ENCODE measurements at regions not wholly inside any gene's neighbourhood (a gene's known extent, or its start where the extent isn't known, plus 50 kb on each side); places are given as distances from the start of the nearest gene placed in this dataset.

DNA sequence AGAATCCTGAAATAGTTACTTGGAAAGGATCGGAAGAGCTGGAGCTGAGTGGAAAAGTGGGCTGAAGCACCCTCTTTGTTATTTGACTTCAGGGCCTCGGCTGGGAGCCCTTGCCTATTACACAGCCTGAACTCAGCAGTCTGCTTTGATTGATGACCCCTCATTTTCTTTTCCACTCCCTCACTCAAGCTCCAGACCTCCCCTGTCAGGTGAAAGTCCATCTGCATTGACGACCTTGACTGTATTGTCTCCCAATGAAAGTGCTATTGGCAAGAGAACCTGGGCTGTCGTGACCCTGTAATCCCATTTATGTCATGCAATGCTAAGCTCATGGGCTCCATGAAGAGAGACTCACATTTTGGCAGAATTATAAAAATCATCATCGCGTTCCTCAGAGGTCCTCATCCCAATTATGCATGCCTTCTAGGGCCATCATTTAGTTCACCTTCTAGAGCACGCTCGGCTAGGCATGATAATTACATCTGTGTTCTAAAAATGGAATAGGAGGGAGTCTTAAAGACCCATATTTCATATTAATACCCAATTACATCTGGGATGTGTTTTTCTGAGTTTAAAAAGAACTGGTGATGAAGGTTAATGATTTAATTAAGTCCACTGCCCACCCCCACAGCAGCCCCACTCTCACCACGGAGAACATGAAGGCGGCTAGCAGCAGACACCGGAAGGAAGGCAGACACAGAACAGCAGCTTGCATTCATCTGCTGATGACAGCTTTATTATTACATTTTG is 472.5 kb downstream of the PID1 start:
- H2BK12ac ChIP-seq (ENCODE audit: low read length) = no peak overlapping the region
- H3K18ac ChIP-seq (ENCODE audit: low read length) = no peak overlapping the region
- no peak overlapping the region for H3K4me2 ChIP-seq (ENCODE audit: insufficient read depth, low read length, poor library complexity, severe bottlenecking)
- WGBS, 2 donors (ENCODE audit: extremely low coverage in 2 of 2, insufficient read length in 2 of 2, insufficient replicate concordance in 1 of 2) = no CpG with 5 or more reads among the region's 11 CpGs
- H3K4me3 ChIP-seq (ENCODE audit: low read length in 2 of 2) = no peak overlapping the region
- no peak overlapping the region for H4K8ac ChIP-seq (ENCODE audit: low read depth, low read length)
- no peak overlapping the region for H3K23ac ChIP-seq (ENCODE audit: low read depth, low read length, poor library complexity)
- H3K79me1 ChIP-seq (ENCODE audit: low read depth, low read length) = no peaks in the 10 kb centered on the region
- no peak overlapping the region for H2AFZ ChIP-seq (ENCODE audit: low read length)
- H3K36me3 ChIP-seq (replicated peaks in 1 of 2; ENCODE audit: control insufficient read depth in 2 of 2, insufficient read depth in 2 of 2, low read length in 2 of 2) = no peaks in the 10 kb centered on the region
- H3K9ac ChIP-seq (ENCODE audit: low read depth, low read length, poor library complexity) = no peak overlapping the region
- no peaks in the 10 kb centered on the region for H3K9me3 ChIP-seq (replicated peaks in 1 of 2; ENCODE audit: control insufficient read depth in 2 of 2, insufficient read depth in 1 of 2, low read depth in 1 of 2, low read length in 2 of 2)
- no peak overlapping the region for H4K91ac ChIP-seq (ENCODE audit: low read depth, low read length, poor library complexity)
- no peak overlapping the region for H3K27ac ChIP-seq (replicated peaks; ENCODE audit: low read length)
- no peak overlapping the region for H2AK5ac ChIP-seq (ENCODE audit: low read depth, low read length)
- H3K27me3 ChIP-seq (ENCODE audit: control insufficient read depth in 3 of 3, insufficient read depth in 3 of 3, low read depth in 1 of 3, low read length in 3 of 3) = no peaks in the 10 kb centered on the region
- no peak overlapping the region for H2BK15ac ChIP-seq (ENCODE audit: low read length)
- no peak overlapping the region for H2BK120ac ChIP-seq (ENCODE audit: low read depth, low read length)
- no peak overlapping the region for H3K4ac ChIP-seq (ENCODE audit: low read length)
- no peak for DNase-seq (ENCODE audit: low spot score)
- no peak overlapping the region for H3K14ac ChIP-seq (ENCODE audit: low read length)
- no peaks in the 10 kb centered on the region for H3K4me1 ChIP-seq (ENCODE audit: control insufficient read depth in 2 of 2, insufficient read depth in 1 of 2, low read depth in 1 of 2, low read length in 2 of 2)
- H2BK5ac ChIP-seq (ENCODE audit: low read length) = no peak overlapping the region

DNA sequence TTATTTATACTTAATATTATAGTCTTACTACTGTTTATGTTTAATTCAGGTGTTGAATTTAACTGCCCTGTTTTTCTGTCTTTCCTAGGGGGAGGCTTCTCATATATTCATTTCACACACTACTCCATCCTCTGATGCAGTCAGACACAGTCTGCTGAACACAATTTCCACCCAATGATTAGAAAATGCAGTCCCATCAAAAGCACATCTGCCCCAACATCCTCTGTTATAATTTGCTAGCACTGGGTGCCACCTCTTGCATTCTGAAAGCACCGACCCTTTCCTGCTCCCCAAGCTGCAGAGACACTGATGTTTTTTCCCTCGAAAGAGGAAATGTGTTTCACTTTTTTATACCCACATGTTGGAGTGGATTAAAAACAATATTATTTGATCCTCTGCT is 474.7 kb downstream of the PID1 start:
- Histone ChIP-seq H2AFZ (ENCODE audit: low read length) (no peak overlapping the region), H3K79me1 (ENCODE audit: low read depth, low read length) (no peaks in the 10 kb centered on the region), H4K91ac (ENCODE audit: low read depth, low read length, poor library complexity) (no peak overlapping the region), H2BK5ac (ENCODE audit: low read length) (no peak overlapping the region), H3K36me3 (replicated peaks in 1 of 2; ENCODE audit: control insufficient read depth in 2 of 2, insufficient read depth in 2 of 2, low read length in 2 of 2) (no peaks in the 10 kb centered on the region), H3K18ac (ENCODE audit: low read length) (no peak overlapping the region), H3K9me3 (replicated peaks in 1 of 2; ENCODE audit: control insufficient read depth in 2 of 2, insufficient read depth in 1 of 2, low read depth in 1 of 2, low read length in 2 of 2) (no peaks in the 10 kb centered on the region), H3K23ac (ENCODE audit: low read depth, low read length, poor library complexity) (no peak overlapping the region), H3K4ac (ENCODE audit: low read length) (no peak overlapping the region), H3K4me1 (ENCODE audit: control insufficient read depth in 2 of 2, insufficient read depth in 1 of 2, low read depth in 1 of 2, low read length in 2 of 2) (no peaks in the 10 kb centered on the region), H3K27ac (replicated peaks; ENCODE audit: low read length) (no peak overlapping the region), H4K8ac (ENCODE audit: low read depth, low read length) (no peak overlapping the region), H2AK5ac (ENCODE audit: low read depth, low read length) (no peak overlapping the region), H2BK120ac (ENCODE audit: low read depth, low read length) (no peak overlapping the region), H3K14ac (ENCODE audit: low read length) (no peak overlapping the region), H2BK12ac (ENCODE audit: low read length) (no peak overlapping the region), H3K27me3 (ENCODE audit: control insufficient read depth in 3 of 3, insufficient read depth in 3 of 3, low read depth in 1 of 3, low read length in 3 of 3) (no peaks in the 10 kb centered on the region), H3K4me2 (ENCODE audit: insufficient read depth, low read length, poor library complexity, severe bottlenecking) (no peak overlapping the region), H3K4me3 (ENCODE audit: low read length in 2 of 2) (no peak overlapping the region), H3K9ac (ENCODE audit: low read depth, low read length, poor library complexity) (no peak overlapping the region), H2BK15ac (ENCODE audit: low read length) (no peak overlapping the region)
- WGBS, 2 donors (ENCODE audit: extremely low coverage in 2 of 2, insufficient read length in 2 of 2, insufficient replicate concordance in 1 of 2) = no CpG with 5 or more reads among the region's 2 CpGs
- DNase-seq (ENCODE audit: low spot score) = no peak

DNA sequence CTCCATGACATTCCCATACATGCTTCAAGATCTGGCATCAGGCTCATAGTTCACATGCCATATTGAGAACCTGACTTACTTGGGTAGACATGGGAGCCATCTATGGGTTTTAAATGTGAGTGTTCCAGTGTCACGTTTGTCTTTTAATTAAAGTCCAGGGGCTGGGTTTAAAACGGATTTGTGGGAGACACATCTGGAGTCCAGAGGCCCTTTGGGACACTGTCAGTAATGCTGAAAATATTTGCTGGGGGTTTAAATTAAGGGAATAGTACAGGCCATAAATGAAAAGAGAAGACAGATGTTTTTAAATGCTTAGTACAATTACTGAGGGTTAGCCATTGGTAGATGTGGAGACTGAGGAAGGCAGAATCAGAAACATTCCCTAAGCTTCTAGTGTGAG is 478.0 kb downstream of the PID1 start:
- no CpG with 5 or more reads among the region's 2 CpGs for WGBS, 2 donors (ENCODE audit: extremely low coverage in 2 of 2, insufficient read length in 2 of 2, insufficient replicate concordance in 1 of 2)
- Histone ChIP-seq H3K14ac (ENCODE audit: low read length) (no peak overlapping the region), H2BK15ac (ENCODE audit: low read length) (no peak overlapping the region), H3K27ac (replicated peaks; ENCODE audit: low read length) (no peak overlapping the region), H3K36me3 (replicated peaks in 1 of 2; ENCODE audit: control insufficient read depth in 2 of 2, insufficient read depth in 2 of 2, low read length in 2 of 2) (no peaks in the 10 kb centered on the region), H3K9me3 (replicated peaks in 1 of 2; ENCODE audit: control insufficient read depth in 2 of 2, insufficient read depth in 1 of 2, low read depth in 1 of 2, low read length in 2 of 2) (no peaks in the 10 kb centered on the region), H3K4me1 (ENCODE audit: control insufficient read depth in 2 of 2, insufficient read depth in 1 of 2, low read depth in 1 of 2, low read length in 2 of 2) (no peaks in the 10 kb centered on the region), H3K9ac (ENCODE audit: low read depth, low read length, poor library complexity) (no peak overlapping the region), H2BK120ac (ENCODE audit: low read depth, low read length) (no peak overlapping the region), H3K27me3 (ENCODE audit: control insufficient read depth in 3 of 3, insufficient read depth in 3 of 3, low read depth in 1 of 3, low read length in 3 of 3) (no peaks in the 10 kb centered on the region), H3K4ac (ENCODE audit: low read length) (no peak overlapping the region), H3K79me1 (ENCODE audit: low read depth, low read length) (no peaks in the 10 kb centered on the region), H3K4me3 (ENCODE audit: low read length in 2 of 2) (no peak overlapping the region), H2BK12ac (ENCODE audit: low read length) (no peak overlapping the region), H3K18ac (ENCODE audit: low read length) (no peak overlapping the region), H2BK5ac (ENCODE audit: low read length) (no peak overlapping the region), H3K4me2 (ENCODE audit: insufficient read depth, low read length, poor library complexity, severe bottlenecking) (no peak overlapping the region), H2AFZ (ENCODE audit: low read length) (no peak overlapping the region), H4K8ac (ENCODE audit: low read depth, low read length) (no peak overlapping the region), H2AK5ac (ENCODE audit: low read depth, low read length) (no peak overlapping the region), H3K23ac (ENCODE audit: low read depth, low read length, poor library complexity) (no peak overlapping the region), H4K91ac (ENCODE audit: low read depth, low read length, poor library complexity) (no peak overlapping the region)
- no peak for DNase-seq (ENCODE audit: low spot score)

DNA sequence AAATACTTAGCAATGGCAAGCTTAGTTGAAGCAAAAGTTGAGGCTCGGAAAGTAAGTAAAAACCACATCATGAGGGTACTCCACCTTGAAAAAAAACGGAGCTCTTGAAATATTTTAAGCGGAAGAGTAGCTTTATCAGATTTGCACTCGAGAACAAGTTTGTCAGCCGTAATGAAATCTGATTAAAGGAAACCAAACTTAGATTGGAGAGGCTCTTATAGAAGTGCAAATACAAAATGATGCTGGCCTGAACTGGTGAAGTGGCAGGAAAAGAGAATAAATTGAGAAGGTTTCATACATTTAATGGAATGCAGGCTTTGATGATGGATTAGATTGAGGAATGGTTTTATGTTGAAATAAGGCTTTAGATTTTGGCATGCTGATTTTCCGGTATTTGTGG is 484.2 kb downstream of the PID1 start:
- no peak overlapping the region for H2BK5ac ChIP-seq (ENCODE audit: low read length)
- no peak overlapping the region for H2AK5ac ChIP-seq (ENCODE audit: low read depth, low read length)
- H4K8ac ChIP-seq (ENCODE audit: low read depth, low read length) = no peak overlapping the region
- H3K79me1 ChIP-seq (ENCODE audit: low read depth, low read length) = no peaks in the 10 kb centered on the region
- H3K9ac ChIP-seq (ENCODE audit: low read depth, low read length, poor library complexity) = no peak overlapping the region
- H3K9me3 ChIP-seq (replicated peaks in 1 of 2; ENCODE audit: control insufficient read depth in 2 of 2, insufficient read depth in 1 of 2, low read depth in 1 of 2, low read length in 2 of 2) = no peaks in the 10 kb centered on the region
- H3K27ac ChIP-seq (replicated peaks; ENCODE audit: low read length) = no peak overlapping the region
- no peak overlapping the region for H3K4ac ChIP-seq (ENCODE audit: low read length)
- no peak overlapping the region for H2BK15ac ChIP-seq (ENCODE audit: low read length)
- no peak for DNase-seq (ENCODE audit: low spot score)
- H4K91ac ChIP-seq (ENCODE audit: low read depth, low read length, poor library complexity) = no peak overlapping the region
- H3K4me1 ChIP-seq (ENCODE audit: control insufficient read depth in 2 of 2, insufficient read depth in 1 of 2, low read depth in 1 of 2, low read length in 2 of 2) = no peaks in the 10 kb centered on the region
- no peak overlapping the region for H3K18ac ChIP-seq (ENCODE audit: low read length)
- no peak overlapping the region for H2BK120ac ChIP-seq (ENCODE audit: low read depth, low read length)
- H3K27me3 ChIP-seq (ENCODE audit: control insufficient read depth in 3 of 3, insufficient read depth in 3 of 3, low read depth in 1 of 3, low read length in 3 of 3) = no peaks in the 10 kb centered on the region
- no peak overlapping the region for H3K4me3 ChIP-seq (ENCODE audit: low read length in 2 of 2)
- no peak overlapping the region for H2BK12ac ChIP-seq (ENCODE audit: low read length)
- no peak overlapping the region for H3K4me2 ChIP-seq (ENCODE audit: insufficient read depth, low read length, poor library complexity, severe bottlenecking)
- no peak overlapping the region for H2AFZ ChIP-seq (ENCODE audit: low read length)
- H3K14ac ChIP-seq (ENCODE audit: low read length) = no peak overlapping the region
- WGBS, 2 donors (ENCODE audit: extremely low coverage in 2 of 2, insufficient read length in 2 of 2, insufficient replicate concordance in 1 of 2) = no CpG with 5 or more reads among the region's 6 CpGs
- H3K23ac ChIP-seq (ENCODE audit: low read depth, low read length, poor library complexity) = no peak overlapping the region
- H3K36me3 ChIP-seq (replicated peaks in 1 of 2; ENCODE audit: control insufficient read depth in 2 of 2, insufficient read depth in 2 of 2, low read length in 2 of 2) = no peaks in the 10 kb centered on the region

All from neuronal stem cell (in vitro differentiated cells).